Stimulated activated CD4-positive, alpha-beta T cell treated with anti-CD3 and anti-CD28 coated beads, Interleukin-12 subunit alpha, Interleukin-12 subunit beta, amount 100 ng/mL, for 4 hours (primary cell): ENCODE measurements at regions not wholly inside any gene's neighbourhood (a gene's known extent, or its start where the extent isn't known, plus 50 kb on each side); places are given as distances from the start of the nearest gene placed in this dataset.

Experiments
- DNase-seq: peaks from one replicate; pipeline ENCODE4 v3.0.0-alpha.2; 2020

GRCh38 chr1:37393173-37394120, 80.9 kb upstream of the ZC3H12A start:
- DNase-seq = no peak

- DNase-seq = no peak
Observed at GRCh38 chr1:37394574-37395464, 79.6 kb upstream of the ZC3H12A start.

GRCh38 chr1:37398096-37398495, 76.3 kb upstream of the ZC3H12A start:
- no peak for DNase-seq

- DNase-seq = no peak
Observed at GRCh38 chr1:37399205-37399604, 75.2 kb upstream of the ZC3H12A start.

- DNase-seq = no peak
Observed at GRCh38 chr1:37399830-37400464, 74.4 kb upstream of the ZC3H12A start.

- no peak for DNase-seq
Observed at GRCh38 chr1:37400466-37401225, 73.7 kb upstream of the ZC3H12A start.

- DNase-seq = no peak
Observed at GRCh38 chr1:37403166-37403565, 71.2 kb upstream of the ZC3H12A start.

- DNase-seq = no peak
Observed at GRCh38 chr1:37404711-37405110, 69.7 kb upstream of the ZC3H12A start.

- no peak for DNase-seq
Observed at GRCh38 chr1:37410105-37410504, 64.3 kb upstream of the ZC3H12A start.

GRCh38 chr1:37410815-37411214, 63.6 kb upstream of the ZC3H12A start:
- DNase-seq = no peak

- DNase-seq = no peak
Observed at GRCh38 chr1:37415611-37416244, 58.7 kb upstream of the ZC3H12A start.

- no peak for DNase-seq
Observed at GRCh38 chr1:37420456-37420855, 53.9 kb upstream of the ZC3H12A start.

GRCh38 chr1:37423810-37424209, 50.6 kb upstream of the ZC3H12A start:
- no peak for DNase-seq

- no peak for DNase-seq
Observed at GRCh38 chr1:37424523-37424922, 49.9 kb upstream of the ZC3H12A start.
